ENCODE measurements at regions not wholly inside any gene's neighbourhood (a gene's known extent, or its start where the extent isn't known, plus 50 kb on each side); places are given as distances from the start of the nearest gene placed in this dataset.
"Not testable (repeated sequence)": the region's sequence is repeated elsewhere in the genome, so short reads cannot be mapped to it uniquely, and the experiment has no call there.

DNA sequence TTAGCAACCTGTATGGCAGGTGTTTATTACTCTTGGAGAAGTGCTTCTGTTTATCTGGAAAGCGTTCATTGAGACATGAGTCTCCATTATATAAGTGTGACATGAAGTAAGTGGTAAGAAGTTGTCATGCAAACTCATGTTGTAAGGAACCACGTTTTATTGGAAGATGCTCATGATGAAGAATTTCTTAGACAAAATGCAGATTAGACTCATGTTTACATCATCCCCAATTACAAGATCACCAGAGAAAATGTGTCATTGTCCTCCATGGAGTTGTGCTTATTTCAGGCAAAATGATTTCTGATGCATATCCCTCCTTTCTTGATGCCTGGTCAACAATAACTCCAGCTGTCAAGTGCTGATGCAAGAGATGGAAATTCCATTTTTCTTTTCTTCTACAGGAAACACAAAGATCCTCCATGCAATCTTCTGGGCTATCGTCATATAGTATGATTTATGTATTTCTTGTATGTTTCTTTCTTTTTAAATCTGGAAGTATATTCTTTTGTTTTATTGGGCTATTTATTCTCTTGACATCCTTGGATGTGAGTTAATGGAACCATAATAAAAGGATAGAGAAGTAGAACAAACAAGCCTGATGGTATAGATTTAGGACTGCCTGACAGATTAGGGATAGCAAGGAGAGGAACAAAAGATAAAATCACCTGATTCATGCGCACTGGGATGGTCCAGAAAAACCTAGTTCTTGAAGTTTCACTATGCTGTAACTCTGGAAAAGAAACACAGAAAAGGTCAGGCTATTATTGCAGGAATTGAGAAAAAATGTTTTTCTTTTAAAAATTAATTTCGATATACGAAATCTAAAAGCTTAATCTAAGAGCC, 50.7 kb upstream of the DIAPH3 start:
- no peak for DNase-seq

DNA sequence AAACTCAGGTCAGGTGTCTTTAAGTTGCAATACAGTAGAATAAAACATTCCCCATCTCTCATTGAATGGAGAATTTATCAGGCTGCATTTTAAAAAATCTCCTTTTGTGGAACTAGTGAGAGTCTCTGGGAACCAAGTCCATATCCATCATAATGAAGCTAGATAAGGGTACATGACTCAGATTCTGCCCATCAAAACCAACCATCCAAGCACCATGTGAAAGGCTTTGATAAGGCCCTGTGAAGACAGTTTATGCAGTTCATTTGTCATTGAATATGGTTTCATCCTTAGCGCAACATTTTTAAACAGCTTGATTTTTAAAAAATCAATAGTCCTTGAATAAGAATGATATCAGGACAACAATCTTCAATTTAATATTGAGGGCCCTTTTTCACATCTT, 56.3 kb upstream of the DIAPH3 start:
- no peak for DNase-seq

DNA sequence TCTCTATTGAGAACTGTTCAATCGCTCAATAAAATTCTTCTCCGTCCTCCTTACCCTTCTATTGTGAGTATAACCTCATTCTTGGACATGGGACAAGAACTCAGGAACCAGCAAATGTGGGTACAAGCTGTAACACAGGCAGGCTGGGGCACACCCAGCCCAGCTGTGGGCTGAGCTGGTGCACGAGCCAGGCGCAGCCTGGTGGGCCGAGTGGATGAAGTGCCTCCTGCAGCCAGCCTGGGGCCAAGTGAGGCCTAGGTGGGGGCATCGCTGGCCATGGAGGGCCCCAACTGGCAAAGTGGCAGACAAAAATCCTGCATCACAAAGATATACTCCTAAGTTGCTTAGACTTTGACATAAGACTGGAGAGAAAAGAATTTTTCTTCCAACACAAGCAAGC, 57.9 kb upstream of the DIAPH3 start:
- no peak for DNase-seq

DNA sequence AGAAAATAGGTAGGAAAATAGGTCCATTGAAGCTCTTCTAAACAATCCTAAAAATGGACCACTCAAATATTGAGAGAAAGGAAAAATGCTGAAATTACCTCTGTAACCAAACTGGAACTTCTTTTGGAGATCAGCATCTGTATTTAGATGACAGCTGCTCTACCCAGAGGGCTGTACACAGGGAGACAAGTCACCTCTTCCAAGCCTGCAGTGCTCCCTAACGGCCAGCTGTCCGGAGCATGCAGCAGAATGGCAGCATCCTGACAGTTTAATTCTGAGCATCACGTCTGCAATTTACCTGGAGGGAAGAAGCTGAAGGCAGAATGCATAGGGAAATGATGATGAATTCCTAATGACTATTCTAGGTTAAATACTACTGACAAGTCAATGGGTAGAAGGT, 62.8 kb upstream of the DIAPH3 start:
- no peak for DNase-seq

DNA sequence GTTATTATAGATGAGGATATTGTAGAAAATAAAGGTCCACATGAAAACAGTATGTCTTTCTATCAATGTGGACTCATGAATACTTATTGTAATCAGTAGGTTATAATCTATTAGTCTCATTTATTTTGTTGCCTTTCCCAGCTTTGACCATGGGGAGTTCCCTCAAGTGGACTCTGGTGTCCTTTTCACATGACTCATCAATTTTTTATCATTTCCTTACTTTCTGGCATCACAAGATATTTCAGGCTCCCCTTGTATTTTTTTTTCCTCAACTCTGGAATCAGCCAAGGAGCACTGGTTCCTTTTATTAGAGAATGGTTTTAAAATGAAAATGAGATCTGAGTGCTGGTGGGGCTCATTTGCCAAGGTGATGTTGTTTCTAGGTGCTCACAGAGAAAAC, 63.4 kb upstream of the DIAPH3 start:
- no peak for DNase-seq

DNA sequence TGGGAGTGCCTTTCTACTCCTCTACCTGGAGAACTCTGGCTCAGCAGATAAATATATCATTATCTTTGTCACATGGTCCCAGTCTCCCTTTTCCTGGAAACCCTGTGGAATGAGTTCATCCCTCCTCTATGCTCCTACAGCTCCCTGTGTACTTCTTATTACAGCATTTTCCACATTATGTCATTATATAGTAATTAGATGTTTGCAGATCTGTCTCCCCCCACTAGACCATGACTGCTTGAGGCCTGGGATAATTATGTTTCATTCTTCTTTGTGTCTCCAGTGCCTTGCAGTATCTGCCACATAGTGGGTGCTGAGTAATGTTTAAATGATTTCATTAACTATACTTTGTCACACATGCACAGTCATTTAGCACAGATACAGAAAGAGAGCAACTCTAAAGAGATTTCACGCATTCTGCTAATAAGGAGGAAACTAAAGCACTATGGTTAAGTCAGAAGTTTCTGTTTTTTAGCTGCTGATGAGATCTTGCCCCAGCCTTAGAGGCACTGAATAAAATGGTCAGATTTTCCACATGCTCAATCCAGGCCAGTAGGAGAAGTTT, 66.1 kb upstream of the DIAPH3 start:
- no peak for DNase-seq

DNA sequence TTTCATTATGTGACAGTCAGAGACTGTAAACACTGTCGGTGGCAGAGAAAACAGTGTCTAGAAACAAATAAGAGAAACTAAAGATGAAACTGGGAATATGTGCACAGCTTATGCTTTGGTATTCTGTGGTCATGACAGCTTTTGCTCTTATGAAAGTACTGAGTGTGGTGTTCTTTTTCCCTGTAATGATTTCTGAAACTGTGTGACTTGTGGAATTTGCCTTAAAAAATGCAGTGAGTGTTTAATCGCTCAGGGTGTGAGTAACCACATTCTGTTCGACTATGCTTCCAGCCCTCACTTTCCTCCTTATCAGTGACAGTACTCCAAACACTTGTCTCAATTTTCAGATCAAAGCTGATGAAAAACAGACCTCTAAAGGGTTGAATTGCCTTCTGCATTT, 66.9 kb upstream of the DIAPH3 start:
- no peak for DNase-seq

DNA sequence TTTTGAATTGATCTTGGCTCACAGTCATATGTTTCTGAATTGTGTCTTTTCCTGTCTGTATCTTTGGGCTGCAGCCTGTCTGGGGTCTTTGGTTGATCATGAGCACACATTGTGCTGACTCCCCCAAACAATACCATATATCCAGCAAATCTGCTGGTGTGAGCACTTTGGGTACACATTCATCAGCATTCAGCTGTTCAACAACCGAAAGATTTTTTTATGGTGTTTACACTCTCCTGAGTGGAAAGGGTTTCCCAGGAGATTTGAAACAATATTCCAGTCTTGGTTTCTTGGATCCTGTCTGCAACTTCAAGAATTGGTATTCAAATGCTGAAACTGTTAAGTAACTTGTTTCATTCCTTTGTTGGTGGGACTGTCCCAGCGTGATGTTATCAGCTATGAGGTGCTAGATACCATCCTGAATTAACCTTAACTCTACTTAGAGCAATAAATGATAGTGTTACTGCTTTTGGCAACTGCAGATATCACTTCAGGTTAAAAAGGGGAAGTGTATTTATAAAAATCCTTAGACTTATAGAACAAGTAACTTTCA, 78.4 kb upstream of the DIAPH3 start:
- DNase-seq, result no peak

DNA sequence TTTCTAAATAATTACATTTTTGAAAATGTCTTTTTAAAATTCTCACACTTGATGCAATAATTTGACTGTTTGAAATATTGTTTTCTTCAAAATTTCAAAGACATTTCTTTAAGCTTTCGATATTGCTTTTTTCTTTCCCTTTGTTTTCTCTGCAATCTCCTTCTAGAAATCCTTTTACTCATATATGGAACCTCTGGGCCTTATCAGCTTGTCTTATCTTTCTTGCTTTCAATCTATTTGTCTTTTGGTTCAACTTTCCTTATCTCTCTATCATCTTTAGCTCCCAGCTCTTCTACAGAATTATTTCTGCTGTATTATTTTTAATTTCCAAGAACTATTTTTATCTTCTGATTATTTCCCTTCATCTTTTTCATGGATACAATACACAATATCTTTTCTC, 80.7 kb upstream of the DIAPH3 start:
- no peak for DNase-seq

DNA sequence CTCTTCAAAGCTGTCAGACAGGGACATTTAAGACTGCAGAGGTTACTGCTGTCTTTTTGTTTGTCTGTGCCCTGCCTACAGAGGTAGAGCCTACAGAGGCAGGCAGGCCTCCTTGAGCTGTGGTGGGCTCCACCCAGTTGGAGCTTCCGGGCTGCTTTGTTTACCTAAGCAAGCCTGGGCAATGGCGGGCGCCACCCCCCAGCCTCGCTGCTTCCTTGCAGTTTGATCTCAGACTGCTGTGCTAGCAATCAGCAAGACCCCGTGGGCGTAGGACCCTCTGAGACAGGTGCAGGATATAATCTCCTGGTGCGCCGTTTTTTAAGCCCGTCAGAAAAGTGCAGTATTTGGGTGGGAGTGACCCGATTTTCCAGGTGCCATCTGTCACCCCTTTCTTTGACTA, 87.7 kb upstream of the DIAPH3 start:
- DNase-seq, result not testable (repeated sequence)

DNA sequence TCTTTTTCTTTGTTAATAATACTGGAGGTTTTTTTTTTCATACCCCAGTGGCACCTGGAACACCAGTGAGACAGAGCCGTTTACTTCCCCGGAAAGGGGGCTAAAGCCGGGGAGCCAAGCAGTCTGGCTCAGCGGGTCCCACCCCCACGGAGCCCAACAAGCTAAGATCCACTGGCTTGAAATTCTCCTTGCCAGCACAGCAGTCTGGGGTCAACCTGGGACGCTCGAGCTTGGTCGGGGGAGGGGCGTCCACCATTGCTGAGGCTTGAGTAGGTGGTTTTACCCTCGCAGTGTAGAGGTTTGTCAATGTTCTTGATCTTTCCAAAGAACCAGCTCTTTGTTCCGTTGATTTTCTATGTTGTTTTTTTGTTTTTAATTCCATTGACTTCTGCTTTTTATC, 94.6 kb upstream of the DIAPH3 start:
- no peak for DNase-seq

DNA sequence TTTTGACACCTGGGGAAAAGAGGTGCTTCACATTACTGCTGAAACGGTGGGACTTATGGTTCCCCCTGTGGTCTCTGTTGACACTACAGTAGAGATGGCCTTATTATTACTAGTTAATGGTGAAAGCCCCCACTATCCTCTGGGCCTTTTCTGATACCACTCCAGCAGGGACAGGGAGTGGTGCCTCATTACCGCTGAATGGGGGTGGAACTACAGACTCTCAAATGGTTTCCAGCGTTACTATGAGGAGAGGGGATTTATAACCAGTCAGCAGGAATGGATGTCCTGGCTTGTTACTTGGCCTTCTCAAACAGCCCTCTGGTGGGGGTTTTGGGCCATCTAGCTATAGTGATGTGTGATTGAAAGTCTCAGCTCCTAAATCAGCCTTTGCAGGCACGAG, 96.7 kb upstream of the DIAPH3 start:
- no peak for DNase-seq

DNA sequence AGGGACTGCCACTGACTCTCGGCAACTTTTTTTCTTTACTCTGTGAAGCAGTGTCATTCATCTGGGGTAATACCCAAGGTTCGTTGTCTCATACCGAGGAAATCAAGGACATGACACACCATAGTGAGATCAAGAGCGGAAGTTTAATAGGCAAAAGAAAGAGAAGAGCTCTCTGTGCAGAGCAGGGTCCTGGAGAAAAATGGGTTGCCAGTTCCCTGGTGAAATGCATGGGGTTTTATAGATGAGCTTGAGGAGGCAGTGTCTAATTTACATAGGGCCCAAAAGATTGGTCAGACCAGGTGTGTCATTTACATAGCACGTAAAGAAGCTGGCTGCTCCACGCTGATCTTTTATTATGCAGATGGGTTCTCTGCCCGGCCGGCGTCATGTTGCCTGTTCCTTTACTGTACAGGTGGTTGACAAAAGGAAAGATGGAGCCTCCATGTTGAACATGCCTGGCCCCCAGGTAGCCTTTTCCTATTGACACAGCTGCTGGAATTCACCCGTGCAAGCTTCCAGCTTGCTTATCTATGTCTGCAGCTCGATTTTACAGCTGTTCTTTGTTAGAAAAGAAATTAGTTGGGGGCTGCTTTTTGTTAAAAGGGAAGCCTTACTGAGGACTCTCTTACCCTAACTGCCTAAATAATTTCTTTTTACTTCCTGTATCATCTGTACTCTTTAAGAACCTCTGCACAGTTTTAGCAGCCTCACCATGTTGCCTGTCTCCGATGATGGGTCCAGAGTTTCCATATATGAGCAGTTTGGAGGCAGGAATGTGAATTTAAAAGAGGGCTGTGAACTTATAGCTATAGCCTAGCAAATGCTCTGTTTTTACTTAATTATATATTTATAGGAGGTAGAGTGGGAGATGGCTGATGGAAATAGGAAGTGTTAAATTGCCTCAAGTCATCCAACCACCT, 98.0 kb upstream of the DIAPH3 start:
- no peak for DNase-seq

DNA sequence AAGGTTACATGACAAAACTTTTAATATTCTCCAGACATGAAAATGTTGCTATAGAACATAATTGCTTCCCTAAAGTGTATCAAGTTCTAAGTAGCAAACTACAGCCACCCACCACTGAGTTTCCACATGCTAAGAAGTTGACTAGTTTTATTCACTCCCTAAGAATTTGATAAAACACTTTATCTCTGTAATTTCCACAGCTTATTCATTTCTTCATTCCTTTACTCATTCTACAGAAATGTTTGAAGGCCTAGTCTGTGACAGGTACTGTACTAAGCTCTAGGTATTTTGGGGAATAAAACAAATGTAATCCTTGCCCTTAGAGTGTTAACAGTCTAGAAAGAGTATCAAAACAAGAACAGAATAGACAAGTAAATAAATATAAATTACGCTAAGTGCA, 101.8 kb upstream of the DIAPH3 start:
- no peak for DNase-seq

DNA sequence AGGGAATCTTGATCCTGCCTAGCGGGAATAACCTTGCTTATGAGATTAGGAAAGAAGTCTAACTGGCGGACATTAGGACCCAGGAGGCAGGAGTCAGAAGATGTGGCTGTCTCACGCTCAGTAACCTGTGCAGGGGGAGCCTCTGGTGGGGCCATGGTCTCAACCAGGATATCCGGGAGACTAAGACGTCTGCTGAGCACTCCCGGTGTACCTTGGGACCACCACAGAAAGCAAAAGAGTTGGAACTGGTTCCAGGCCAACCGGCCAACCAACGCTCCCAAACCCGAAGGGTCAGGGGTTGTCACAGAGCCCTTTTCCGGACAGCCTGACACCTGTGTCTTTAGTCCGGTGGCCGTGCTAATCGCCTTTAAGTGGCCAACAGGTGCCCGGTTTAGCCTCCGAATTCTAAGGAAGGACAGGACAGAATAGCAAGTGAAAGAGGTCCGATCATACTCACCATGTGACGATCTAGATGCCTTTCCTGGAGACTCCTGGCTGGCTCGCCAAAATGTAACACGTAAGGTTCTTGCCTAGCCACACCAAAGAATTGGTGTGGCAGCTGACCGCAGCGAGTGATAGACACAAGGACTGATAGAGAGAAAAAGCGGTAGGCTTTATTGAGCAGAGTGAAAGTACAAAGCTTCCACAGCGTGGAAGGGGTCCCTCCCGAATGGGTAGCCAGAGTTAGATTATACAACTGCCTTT, 103.9 kb upstream of the DIAPH3 start:
- no peak for DNase-seq

DNA sequence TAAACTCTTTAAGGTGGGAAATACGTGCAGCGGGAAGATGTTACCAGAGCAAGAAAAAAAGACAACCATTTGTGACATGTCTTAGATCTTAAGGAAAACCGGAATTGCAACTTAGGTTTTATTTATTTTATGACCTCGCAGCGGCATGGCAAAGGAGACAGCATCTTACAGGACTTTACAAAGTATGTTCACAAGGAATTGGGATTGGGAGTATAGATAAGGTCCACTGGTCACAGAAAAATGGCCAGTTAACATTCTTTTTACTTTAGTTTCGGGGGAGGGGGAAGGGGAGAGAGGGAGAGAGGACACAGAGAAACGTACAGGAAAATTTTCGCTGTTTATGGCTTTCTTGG, 104.5 kb upstream of the DIAPH3 start:
- DNase-seq, result no peak

DNA sequence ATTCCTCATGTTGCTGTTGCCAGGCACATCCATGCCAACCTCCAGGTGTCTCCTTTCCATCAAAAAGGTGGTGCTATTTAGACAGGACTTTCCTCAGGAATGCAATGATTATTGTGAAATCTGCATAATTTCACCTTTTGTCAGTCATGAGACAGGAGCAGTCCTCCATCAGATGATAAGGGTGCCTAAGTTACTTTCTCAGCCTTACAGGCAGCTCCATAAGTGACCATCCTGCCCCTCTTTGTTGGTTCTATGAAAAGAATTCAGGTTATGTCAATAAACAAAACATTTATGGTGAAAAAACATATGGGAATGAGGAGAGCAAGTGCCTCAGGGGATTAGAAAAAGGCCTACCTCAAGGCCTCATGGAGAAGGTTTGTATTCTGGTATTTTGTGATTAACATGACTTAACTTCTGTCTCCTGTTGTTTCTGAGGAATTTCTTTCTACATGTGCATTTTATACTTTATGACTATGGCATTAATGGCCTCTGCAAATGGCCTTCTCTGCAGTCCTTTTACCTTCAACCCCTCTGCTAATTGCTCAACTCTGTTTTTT, 110.3 kb upstream of the DIAPH3 start:
- no peak for DNase-seq

DNA sequence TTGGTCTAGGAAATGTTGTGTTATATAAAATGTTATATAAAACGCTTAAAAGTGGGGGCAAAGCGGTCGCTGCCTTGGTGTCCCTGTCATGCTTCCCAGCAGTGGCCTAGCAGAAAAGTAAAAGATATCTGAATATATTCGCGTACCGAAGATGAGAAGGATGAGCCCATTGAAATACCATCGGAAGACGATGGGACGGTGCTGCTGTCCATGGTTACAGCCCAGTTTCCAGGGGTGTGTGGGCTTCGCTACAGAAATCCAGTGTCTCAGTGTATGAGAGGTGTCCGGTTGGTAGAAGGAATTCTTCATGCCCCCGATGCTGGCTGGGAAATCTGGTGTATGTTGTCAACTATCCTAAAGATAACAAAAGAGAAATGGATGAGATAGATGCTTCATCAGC, 110.9 kb upstream of the DIAPH3 start:
- no peak for DNase-seq

DNA sequence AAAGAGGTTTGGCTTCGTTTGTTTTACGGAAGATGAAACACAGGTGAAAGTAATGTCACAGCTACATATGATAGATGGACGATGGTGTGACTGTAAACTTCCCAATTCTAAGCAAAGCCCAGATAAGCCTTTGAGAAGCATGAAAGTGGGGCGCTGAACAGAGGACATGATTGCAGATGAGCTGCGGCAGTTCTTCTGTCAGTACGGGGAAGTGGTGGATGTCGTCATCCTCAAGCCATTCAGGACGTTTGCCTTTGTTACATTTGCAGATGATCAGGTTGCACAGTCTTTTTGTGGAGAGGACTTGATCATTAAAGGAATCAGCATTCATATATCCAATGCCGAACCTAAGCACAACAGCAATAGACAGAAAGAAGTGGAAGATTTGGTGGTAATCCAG, 111.5 kb upstream of the DIAPH3 start:
- DNase-seq, result no peak

DNA sequence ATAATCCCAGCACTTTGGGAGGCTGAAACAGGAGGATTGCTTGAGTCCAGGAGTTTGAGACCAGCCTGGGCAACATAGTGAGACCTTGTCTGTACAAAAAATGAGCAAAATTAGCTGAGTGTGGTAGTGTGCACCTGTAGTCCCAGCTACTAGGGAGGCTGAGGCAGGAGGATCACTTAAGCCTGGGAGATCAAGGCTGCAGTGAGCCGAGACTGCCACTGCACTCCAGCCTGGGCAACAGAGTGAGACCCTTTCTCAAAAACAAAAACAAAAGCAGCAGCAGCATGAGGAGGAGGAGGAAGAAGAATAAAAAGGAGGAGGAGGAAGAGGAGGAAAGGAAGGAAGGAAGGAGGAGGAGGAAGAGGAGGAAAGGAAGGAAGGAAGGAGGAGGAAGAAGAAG, 116.5 kb upstream of the TDRD3 start:
- not testable (repeated sequence) for DNase-seq

DNA sequence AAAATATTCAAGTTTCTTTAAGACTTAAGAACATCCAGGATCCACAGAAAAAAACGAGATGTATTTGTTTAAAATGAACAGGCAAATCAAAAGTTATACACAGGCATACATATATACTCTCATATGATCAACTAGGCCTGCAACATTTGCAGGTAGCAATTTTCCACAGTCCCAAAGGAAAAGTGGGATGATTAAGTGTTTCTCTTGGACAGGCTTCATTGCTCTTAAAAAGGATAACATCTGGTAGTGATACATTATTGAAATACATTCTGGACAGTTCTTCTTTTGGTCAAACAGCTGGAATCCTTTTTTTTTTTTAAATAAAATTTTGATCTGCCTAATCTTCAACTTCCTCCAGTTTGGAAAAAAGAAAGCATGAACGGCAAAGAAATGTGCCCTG, 114.8 kb upstream of the TDRD3 start:
- DNase-seq, result no peak

DNA sequence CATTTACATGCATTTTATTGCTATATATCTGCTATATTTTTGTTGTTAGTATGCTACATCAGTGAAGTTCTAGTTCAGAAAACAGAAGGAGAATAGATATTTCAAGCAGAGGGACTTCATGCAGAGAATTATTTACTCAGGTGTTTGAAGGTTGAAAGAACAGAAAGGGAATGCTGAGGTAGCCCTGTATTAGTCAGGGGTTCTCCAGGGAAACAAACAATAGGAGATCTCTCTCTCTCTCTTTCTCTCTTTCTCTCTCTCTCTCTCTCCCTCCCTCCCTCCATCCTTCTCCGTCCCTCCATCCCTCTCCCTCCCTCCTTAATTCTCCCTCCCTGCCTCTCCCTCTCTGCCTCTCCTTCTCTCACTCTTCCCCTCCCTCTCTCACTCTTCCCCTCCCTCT, 114.3 kb upstream of the TDRD3 start:
- no peak for DNase-seq
